VCaP (cell line): ENCODE measurements at regions not wholly inside any gene's neighbourhood (a gene's known extent, or its start where the extent isn't known, plus 50 kb on each side); places are given as distances from the start of the nearest gene placed in this dataset.
A peak's percentile ranks its signal among the peaks of the same experiment; 100 is the strongest.

Source experiments
- H3K27ac ChIP-seq: fragments of 450-650 bp; 2 replicates; pipeline ENCODE4 v1.5.1; 2017
- TF ChIP-seq, protein P1 (sequence below): fragments of 450-650 bp; conservative IDR thresholded peaks from 2 replicates; pipeline ENCODE4 v1.5.1; 2017; ENCODE audit warnings: mild to moderate bottlenecking, moderate library complexity

GRCh38 chr20:22492497-22492896 is 91.9 kb downstream of the FOXA2 start:
- 0 out of 2 replicates have a peak overlapping the region, but pooled peaks have one; percentile 2 for H3K27ac ChIP-seq

DNA sequence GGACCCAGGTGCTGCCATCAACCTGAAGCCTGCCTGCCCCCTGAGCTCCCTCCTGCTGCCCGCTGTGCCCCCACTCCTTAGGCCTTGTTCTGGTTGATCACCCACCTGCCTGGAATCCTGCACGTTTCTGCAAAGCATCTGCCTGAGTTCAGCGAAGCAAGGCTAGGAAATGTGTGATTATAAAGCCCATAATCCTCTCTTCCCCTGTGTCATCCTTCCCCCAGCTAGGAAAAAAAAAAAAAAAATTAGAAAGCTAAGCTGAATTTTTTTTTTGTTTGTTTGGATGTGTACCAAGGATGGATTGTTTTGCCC is 93.2 kb downstream of the FOXA2 start:
- TF ChIP-seq, protein P1, sequence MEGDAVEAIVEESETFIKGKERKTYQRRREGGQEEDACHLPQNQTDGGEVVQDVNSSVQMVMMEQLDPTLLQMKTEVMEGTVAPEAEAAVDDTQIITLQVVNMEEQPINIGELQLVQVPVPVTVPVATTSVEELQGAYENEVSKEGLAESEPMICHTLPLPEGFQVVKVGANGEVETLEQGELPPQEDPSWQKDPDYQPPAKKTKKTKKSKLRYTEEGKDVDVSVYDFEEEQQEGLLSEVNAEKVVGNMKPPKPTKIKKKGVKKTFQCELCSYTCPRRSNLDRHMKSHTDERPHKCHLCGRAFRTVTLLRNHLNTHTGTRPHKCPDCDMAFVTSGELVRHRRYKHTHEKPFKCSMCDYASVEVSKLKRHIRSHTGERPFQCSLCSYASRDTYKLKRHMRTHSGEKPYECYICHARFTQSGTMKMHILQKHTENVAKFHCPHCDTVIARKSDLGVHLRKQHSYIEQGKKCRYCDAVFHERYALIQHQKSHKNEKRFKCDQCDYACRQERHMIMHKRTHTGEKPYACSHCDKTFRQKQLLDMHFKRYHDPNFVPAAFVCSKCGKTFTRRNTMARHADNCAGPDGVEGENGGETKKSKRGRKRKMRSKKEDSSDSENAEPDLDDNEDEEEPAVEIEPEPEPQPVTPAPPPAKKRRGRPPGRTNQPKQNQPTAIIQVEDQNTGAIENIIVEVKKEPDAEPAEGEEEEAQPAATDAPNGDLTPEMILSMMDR, result no peak
- H3K27ac ChIP-seq, result peak overlapping the region; percentile 93

More at GRCh38 chr20:22492497-22492896, 91.9 kb downstream of the FOXA2 start:
- TF ChIP-seq, protein P1, result peak; percentile 29; the same call in 1 of the 2 replicates

- peak overlapping the region; percentile 93 for H3K27ac ChIP-seq
- TF ChIP-seq, protein P1, result peak; percentile 49
These were observed 93.8 kb downstream of the FOXA2 start for GRCh38 chr20:22490287-22491193.

DNA sequence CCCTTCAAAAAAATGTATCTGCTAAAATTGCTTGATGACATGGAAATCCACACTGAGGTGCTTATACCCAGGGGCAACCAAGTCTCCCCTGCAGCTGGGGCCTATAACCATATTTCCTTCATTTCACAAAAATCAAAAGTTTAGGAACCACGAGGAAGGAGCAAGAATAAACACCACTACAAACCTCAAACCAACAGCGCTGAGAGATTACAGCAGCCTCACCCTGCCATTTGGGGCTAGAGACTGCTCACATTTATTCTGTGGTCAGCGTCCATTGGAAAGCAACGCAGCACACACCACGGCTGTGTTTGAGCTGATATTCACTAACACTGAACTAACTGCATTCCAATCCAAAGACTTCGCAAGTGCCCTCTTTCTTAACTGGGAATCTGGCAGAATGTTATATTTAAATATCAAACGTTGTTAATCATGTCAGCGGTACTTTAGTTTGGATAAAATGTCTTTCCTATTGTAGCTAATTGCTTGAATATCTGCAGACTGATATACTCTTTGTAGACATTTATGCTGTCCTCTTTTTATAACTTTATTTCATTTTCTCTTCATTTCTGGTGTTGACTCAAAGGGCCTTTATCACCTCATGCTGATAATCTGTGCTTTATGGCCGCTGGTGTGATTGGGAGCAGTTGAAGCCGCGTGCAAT is 94.6 kb downstream of the FOXA2 start:
- H3K27ac ChIP-seq, result peak overlapping the region; percentile 93
- TF ChIP-seq, protein P1, result no peak

DNA sequence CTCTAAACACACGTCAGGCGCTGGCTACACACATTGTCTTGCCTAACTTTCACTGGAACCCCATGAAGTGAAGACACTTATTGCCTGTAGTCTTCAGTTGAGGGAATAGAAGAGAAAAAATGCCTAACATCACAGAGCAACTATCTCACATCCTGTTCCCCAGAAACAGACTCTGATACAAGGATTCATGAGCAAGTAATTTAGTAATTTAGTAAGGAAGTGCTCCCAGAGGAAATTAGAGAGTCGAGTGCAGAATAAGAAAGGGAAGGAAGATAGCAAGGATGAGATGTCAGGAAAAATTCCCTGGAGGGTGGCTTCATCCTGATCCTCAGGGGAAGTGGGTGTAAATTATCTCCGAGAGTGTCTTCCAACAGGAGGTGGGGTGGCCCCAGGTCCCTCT is 104.0 kb downstream of the FOXA2 start:
- H3K27ac ChIP-seq, result no peak overlapping the region
- TF ChIP-seq, protein P1, result no peak

DNA sequence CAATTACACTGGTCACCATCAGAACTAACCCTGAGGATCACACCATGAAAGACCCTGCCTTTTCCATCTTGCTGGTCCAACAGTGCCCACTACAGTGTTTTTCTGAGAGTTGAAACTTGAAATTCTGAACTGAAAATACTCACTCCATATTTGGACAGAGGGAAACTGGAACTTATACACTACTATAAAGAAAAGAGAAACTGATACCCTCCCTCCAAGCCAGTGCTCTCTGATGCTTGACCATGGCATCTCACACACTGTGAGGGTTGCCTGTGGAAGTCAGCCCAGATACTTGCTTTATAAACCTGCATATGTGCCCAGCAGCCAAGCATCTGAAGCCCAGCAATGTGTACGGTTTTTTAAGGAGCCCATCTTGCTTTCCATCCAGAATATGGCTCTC is 108.7 kb downstream of the FOXA2 start:
- TF ChIP-seq, protein P1, result no peak
- no peak overlapping the region for H3K27ac ChIP-seq

DNA sequence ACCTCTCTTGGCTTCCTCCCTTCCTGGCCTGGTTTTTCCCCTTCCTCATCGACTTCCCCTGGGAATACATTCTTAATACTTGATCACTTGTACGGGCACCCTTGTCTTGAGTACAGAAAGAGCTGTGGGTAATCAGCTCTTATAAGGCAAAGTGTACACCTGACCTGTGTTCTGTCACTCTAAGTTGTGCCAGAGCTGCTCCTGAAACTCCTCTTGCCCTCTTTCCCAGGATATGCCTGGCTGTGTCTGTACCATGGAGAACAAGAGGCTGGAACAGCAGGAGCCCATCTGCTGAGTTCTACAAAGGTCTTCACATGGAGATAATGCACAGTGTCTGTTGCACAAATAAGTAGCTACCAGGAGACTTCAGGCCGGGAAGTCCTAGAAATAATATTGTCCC is 110.1 kb downstream of the FOXA2 start:
- TF ChIP-seq, protein P1, result no peak
- no peak overlapping the region for H3K27ac ChIP-seq
